Stimulated activated CD4-positive, alpha-beta T cell treated with anti-CD3 and anti-CD28 coated beads, Interleukin-12 subunit alpha, Interleukin-12 subunit beta, amount 100 ng/mL, for 48 hours (primary cell): ENCODE measurements at regions not wholly inside any gene's neighbourhood (a gene's known extent, or its start where the extent isn't known, plus 50 kb on each side); places are given as distances from the start of the nearest gene placed in this dataset.
"Not testable (repeated sequence)": the region's sequence is repeated elsewhere in the genome, so short reads cannot be mapped to it uniquely, and the experiment has no call there.

Experiments
- DNase-seq, 3 donors: peaks; one replicate each; pipeline ENCODE4 v3.0.0-alpha.2; 2020; ENCODE audit warnings: low read depth in 2 of 3, low spot score in 1 of 3

DNA sequence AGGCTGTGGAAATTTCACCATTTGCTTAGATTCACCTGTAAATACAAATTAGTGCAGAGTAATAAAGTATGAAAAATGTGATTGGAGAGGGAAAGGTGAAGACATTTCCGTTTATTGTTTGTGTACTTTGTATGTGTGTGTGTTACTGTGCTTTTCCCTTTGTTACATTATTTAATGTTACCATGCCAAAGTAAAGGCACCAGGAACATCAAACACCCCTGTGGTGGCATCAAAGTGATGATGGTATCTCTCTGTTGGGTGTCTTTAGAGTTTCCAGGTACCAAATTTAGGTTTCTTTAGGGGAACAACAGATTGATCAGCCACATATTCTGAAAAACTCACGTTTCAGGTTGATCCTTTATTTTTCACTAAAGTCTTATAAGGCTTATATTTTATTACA lies 189.0 kb upstream of the FBXO33 start:
- no peak for DNase-seq

DNA sequence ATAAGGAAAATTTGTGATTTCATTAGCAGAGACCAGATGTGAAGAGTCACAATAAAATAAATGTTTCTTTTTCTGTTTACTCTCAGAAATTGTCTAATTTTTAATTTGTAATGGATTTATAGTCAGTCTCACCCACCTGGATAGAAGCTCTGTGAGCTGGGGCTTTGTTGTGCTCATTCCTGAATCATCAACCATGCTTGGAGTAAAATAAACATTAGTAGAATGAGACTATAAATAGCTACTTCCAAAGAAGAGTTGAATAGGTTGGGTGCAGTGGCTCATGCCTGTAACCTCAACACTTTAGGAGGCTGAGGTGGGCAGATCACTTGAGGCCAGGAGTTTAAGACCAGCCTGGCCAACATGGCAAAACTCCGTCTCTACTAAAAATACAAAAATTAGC lies 185.3 kb upstream of the FBXO33 start:
- DNase-seq: no peak

DNA sequence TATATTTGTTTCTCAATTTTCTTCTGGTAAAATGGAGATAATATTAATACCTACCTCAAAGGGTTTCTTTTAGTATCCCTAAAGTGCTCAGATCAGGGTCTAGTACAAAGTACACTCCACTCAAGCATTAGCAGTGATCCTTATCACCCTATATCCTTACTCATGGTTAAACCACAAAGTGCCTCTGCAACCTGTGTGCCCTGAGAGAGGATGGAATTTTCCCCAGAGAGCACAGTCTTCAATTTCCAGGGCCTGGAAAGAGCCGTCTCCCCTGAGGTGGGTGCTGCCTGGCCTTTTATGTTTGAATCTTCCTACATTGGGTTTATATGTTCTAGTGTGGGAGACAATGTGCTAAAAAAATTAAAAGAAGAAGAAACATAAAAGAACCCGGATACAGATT lies 183.1 kb upstream of the FBXO33 start:
- DNase-seq: no peak

DNA sequence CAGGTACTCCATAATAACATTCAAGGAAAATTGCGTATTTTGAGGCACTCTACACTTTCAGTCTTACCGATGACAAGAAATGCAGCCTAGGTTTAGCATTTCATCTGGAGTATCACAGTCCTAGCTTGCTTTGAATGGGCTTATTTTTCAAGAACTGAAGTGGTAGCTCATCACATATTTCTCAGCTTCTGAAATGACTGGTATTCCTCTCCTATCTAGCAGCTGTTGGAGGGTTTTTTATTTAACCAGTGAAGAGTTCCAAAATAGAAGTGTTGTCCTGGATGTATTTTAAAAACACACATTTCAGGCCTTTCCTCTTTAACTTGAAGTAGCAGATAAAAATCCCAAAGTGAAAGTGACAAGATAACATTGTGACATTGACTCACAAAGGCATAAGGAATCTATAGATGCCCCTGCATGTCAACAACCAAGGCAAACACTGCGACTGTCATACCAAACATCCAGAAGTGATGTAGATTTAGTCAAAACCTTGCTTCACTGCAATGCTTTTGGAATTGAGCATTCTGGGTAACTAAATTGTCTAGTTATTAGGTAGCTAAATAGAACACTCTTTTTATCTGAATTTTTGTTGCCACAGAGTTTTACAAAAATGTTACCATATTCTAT lies 182.2 kb upstream of the FBXO33 start:
- no peak for DNase-seq

DNA sequence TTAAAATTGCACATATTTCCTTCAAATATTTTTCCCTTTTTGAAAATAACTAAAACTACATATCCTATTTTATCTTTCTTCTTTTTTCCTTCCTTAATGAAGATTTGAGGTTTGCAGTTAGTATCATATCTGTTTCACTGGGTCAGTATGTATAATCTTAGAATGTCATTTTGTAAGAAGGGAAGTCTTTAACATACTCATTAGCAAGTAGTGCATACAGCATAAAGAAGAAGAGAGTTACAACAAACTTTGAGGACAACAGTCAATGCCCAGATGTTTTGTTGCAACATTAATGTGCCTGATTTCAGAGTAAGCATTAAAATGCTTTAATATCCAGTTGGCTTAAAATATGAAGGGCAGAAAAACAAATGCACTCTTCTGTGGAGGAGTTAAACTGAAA lies 176.9 kb upstream of the FBXO33 start:
- no peak for DNase-seq

DNA sequence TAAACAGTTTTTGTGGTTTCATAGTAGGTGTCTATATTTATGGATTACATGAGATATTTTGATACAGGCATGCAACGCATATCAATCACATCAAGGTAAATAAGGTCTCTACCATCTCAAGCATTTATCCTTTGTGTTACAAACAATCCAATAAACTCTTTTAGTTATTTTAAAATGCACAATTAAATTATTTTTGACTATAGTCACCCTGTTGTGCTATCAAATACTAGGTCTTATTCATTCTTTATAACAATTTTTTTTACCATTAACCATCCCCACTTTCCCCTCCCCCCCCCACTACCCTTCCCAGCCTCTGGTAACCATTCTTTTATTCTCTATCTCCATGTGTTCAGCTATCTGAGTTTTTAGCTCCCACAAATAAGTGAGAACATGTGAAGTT lies 175.7 kb upstream of the FBXO33 start:
- DNase-seq: no peak

DNA sequence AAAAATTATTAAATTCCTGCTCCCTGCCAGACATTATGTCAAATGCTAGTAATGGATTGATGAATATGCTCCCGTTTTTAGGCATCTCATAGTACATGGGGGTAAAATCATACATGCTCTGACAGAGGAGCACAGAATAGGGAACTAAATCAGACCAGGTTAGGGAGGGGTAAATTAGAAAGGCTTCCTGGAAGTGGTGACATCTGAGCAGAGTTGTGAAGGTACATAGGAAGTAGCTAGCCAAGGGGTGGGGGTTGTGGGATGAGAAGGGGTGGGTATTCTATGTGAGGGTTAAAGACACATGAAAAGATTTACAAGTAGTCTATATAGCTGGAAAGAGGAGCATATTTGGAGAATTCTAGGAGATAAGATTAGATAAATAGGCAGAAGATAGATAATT lies 171.7 kb upstream of the FBXO33 start:
- DNase-seq: no peak

DNA sequence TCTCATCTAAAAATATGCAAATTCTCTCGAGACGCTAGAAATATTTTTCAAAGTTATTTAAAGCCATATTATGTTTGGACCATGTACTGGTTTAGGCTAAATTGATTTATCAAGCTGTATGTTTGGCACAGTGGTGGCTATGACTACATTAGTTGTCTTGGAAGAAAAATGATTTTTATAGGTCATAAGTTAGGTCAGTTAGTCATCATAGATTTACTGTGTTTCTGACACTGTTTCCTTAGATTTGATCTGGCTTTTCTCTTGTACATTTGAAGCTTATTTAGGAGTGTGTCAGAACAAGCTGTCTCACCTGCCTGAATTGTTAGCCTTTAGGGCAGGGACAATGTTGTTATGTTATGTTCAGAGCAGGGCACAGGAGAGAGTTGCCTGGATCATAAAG lies 161.1 kb upstream of the FBXO33 start:
- no peak for DNase-seq

DNA sequence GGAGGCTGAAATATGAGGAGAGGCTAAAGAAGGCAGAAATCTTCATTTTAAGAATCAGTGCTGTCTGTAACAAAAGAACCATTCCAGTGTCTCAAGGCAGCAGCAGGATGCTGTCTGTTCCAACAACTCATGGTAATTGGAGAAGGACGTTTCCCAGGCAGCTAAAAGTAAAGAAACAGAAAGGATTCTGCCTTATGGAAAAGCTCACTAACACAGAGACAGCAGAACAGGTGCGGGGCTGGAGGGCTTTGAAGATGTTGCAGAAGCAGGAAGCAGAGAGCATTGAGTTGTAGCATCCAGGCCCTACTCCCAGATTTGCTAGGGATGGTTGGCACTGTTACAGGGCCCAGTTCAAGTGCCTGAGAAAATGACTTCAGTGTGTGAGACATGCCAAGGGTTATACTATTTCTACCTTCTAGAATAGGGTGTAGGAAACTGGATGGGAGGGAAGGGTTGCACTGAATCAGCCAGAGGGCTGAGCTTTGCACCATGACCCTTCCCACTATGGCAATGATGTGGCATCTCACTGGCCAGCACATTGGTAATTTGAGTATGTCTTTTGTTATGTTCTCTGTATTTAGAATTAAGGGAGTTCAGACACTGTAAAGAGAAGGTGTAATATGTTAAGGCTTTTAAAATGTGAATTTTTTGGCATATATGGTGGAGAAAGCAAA lies 160.0 kb upstream of the FBXO33 start:
- no peak for DNase-seq

DNA sequence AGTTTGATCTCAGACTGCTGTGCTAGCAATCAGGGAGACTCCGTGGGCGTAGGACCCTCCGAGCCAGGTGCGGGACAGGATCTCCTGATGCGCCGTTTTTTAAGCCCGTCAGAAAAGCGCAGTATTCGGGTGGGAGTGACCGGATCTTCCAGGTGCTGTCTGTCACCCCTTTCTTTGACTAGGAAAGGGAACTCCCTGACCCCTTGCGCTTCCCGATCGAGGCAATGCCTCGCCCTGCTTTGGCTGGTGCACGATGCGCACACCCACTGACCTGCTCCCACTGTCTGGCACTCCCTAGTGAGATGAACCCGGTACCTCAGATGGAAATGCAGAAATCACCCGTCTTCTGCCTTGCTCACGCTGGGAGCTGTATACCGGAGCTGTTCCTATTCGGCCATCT lies 157.6 kb upstream of the FBXO33 start:
- not testable (repeated sequence) for DNase-seq

DNA sequence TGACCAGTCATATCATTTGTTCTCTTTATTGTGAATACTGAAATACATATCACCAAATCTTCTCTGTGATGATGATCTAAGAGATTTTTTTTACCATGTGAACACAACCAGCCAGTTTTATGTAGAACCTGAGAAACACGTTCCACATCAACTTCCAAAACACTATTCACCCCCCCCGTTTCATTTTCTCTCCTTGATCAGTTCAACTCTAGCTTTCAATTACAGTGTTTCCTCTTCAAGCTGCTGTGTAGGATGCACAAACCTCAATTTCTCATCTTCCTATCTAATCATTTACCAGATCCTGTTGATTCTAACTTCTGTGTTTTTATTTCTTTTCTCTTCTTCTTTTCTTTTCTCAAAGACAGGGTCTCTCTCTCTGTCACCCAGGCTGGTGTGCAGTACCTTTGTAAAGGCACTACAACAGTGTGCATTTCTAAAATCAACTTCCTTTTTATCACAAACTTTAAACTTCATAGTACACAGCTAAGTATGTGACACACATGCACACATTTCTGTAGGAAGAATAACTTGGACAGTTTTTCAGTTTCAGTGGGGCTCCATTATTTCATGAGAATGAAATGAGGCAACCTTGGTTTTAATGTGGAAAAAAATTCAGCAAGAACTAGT lies 149.9 kb upstream of the FBXO33 start:
- DNase-seq: no peak

DNA sequence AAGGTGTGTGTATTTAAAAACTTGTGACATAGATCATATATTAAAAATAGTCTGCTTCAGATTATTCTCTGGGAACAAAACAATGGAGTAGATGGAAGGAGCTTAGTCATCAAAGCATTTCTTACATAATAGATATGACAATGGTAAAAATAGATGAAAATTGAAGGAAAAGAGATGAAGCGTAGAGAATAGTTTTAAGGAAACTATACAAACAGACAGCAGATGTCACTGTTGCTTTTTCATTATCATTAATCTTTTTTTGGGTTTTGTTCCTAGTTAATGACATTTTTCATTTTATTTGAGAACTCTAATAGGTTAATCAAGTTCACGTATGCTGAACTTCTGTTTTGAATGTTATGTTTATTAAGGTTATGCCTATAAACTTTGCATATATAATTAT lies 149.2 kb upstream of the FBXO33 start:
- DNase-seq: no peak

DNA sequence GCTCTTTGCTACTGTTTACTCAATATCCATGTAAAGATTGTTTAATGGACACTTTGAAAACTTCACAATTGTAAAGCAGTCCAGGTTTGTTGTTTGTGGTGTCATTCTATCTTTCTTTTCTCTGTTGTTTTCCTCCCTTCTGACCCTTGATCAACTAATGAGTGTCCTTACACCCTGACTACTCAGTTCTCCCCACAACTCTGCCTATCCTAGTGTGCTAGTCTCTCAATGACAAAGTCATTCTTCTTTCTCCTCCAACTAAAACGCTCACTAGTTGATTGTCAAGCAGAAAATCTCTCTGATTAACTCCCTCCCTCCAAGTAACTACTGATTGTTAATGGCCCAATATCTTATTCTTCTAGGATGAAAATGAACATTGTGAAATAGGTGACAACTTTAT lies 148.5 kb upstream of the FBXO33 start:
- DNase-seq: no peak

DNA sequence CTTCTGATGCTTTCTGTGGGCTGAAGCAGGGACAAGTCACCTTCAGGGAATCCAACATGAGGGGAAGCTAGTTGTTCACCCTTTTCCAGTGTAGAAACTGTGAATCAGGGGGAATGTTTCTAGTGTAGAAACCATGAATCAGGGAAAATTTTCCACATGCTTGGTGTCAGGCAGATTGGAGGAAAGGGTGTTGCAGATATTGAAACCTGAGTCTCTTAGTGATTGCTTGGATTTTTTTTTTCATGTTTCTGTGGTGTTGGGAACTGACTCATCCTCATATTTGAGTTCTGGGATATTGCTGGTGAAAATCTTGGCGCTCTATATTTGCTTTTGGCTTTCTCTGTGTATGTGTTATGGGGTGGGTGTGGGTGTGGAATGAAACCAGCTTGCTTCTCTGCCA lies 144.5 kb upstream of the FBXO33 start:
- no peak for DNase-seq

DNA sequence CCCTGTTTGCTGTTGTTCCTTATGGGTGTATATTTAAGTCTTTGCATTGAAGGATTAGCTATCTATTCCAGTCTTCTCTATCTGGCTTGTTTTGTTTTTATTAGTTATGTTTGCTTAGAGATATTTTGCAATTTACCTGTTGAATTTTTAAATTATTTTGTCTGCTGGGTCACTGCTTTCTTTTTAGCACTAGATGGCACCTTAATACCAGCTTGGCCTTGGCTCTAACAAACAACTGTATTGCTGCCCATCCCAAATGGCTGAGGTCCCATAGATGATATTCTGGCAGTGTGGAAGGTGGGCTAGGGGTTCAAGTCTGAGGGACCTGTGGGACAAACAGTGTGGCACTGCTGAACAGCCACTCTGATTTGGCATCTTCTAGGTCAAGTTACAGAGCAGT lies 144.0 kb upstream of the FBXO33 start:
- no peak for DNase-seq

DNA sequence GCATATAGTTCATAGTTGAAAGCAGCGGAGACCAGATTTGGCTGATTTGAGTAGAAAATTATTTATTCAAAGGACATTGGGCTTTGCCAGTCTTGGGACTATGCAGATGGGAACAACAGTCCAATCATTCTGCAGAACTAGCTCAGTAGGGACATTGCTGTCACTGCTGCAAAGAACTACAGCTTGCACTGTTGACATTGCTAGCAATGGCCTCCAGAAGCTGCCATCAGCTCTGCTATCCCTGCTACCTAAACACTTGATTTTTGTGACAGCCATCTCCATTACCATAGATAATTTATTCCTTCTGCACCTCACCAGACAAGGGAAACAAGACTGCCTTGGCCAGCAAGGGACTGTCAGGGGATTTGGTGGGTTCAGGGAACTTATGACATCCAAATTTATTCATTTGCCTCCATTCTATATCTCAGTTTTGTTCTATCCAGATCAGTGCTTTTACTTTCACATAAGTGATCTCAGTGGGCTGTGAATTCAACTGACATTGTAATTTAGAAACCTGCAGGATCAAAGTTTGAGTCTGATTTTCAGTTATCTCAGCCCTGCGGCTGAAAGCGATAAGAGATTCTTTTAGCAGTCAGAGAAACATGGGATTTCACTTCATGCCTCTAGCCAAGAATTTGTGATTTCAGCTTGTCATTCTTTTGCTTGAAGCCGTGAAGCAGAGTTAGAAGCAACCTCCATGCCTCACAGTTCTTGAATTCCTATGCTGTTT lies 136.7 kb upstream of the FBXO33 start:
- no peak for DNase-seq

DNA sequence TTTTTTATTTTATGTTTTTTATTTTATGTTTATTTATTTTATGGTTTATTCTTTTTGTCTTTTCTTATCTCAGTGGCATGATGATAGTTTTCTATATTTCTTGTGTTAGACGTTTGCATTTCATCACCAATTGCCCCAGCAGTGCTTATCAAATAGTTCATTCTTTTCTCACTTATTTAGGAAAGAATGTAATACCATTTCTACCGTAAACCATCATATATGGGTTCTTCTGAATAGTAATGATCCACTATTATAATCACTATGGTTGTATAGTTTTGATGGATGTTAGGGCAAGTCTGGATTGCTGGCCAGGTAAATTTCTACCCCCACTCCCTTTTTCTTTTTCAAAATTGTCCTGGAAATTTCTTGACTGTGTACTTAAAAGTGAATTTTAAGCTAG lies 134.6 kb upstream of the FBXO33 start:
- DNase-seq: no peak

DNA sequence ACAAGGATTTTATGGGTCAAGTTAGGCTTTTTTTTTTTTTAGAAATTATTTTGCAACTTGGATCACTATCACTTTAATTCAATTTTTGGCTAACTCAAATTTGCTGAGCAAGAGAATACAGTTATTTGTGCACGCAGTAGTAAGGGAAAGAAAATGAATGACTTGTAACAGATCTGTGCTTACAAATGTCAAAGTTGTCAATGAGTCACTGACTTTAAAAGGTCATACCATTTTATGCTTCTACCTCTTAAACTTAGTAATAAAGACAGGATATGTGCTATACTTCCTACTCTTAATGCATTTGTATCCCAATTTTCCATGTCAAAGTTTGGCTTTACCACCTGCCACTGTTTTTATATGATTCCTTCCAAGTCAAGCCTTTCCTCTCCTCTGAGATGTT lies 131.1 kb upstream of the FBXO33 start:
- DNase-seq: no peak

DNA sequence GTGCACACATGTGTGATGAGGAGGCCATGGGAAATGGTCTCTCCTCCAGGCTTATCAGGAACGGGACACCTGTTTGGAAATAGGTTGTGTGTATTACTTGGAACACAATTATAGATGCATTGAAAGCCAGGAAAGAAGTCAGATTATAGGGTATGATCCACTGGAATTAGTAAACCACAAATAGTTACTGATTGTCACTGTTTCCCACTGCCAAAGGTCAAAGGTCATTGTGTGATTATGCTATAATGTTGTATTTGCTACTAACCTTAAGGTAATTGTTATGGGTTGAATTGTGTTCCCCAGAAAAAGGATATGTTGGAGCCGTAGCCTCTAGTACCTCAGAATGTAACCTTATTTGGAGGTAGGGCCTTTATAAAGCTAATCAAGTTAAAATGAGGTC lies 129.9 kb upstream of the FBXO33 start:
- DNase-seq: no peak

DNA sequence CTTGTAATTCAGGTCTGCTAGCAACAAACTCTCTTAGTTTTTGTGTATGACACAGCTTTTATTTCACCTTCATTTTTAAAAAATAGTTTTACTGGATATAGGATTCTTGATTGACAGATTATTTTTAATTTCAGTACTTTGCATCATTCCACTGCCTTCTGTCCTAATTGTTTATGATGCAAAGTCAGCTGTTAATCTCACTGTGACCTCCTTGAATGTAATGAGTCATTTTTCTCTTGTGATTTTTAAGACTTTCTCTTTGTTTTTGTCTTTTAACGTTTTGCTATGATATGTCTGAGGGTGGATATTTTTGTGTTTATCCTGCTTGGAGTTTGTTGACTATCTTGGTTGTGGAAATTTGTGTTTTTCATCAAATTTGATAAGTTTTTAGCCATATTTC lies 126.3 kb upstream of the FBXO33 start:
- no peak for DNase-seq

DNA sequence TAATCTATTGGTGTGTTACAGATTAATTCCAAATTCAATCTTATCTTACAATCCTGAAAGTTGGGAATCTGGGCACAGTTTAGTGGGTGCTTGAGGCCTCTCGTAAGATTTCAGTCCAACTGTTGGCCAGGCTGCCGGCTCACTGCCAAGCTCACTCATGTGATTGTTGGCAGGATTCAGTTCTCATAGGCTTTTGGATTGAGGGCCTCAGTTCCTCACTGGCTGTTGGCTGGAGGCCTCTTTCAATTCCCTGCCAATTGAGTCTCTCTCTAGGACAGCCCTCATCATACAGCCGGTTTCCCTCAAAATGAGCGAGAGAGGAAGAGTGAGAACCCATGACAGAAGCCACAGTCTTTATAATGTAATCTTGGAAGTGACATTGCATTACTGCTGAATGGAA lies 123.5 kb upstream of the FBXO33 start:
- no peak for DNase-seq

DNA sequence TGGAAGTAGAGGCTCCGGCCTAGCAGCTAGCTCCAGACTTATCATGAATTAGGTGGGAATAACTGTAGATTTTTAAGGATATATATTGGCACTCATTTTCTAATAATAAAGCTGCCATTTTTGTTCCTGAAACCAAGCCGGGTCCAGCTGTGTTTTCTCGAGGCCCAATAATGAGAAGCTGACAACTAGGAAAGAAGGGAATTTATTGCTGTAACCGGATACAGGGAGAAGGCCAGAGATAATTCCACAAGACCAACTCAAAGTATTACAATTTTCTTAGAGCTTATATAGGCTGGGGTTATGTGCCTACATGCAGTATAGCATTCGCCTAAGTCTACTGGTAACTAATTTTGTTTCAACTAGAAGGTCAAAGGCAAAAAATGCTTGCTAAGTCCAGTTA lies 122.3 kb upstream of the FBXO33 start:
- no peak for DNase-seq
